Common myeloid progenitor, CD34-positive (primary cell): ENCODE measurements at regions not wholly inside any gene's neighbourhood (a gene's known extent, or its start where the extent isn't known, plus 50 kb on each side); places are given as distances from the start of the nearest gene placed in this dataset.
A peak's percentile ranks its signal among the peaks of the same experiment; 100 is the strongest.

Source experiments
- CTCF ChIA-PET: fragments of 350-600 bp; sonication (Branson Sonifier 250); formaldehyde crosslinking; loops from one replicate; lab custom pipeline; 2021; ENCODE audit warnings: antibody characterized with exemption; lab: Charles Lee
- POLR2A ChIA-PET: fragments of 350-600 bp; sonication (Branson Sonifier 250); formaldehyde crosslinking; loops from one replicate; lab custom pipeline; 2021; ENCODE audit warnings: antibody characterized with exemption; lab: Charles Lee
- DNase-seq, 3 donors: peaks; one replicate each; pipeline versions ENCODE4 v3.0.0 to v3.0.0-alpha.2; 2013
- H3K27ac ChIP-seq, 2 experiments: 1 replicate in 1 of 2; 2 replicates in 1 of 2; pipeline ENCODE4 v1.7.0; 2013; ENCODE audit warnings: inconsistent platforms in 2 of 2, low read length in 2 of 2, mild to moderate bottlenecking in 2 of 2, low read depth in 1 of 2, moderate library complexity in 1 of 2; ENCODE audit not compliant: severe bottlenecking in 2 of 2, insufficient read depth in 1 of 2, poor library complexity in 1 of 2
- H3K27me3 ChIP-seq, 5 experiments: replicated peaks in 2 of 5; 1 replicate in 3 of 5; 2 replicates in 2 of 5; pipeline versions ENCODE4 v1.6.1 to v1.7.0; 2013; ENCODE audit warnings: low read length in 4 of 5, mild to moderate bottlenecking in 2 of 5, moderate library complexity in 2 of 5, inconsistent platforms in 1 of 5; ENCODE audit not compliant: insufficient read depth in 5 of 5, control insufficient read depth in 4 of 5
- H3K36me3 ChIP-seq, 4 experiments: 1 replicate in 2 of 4; 2 replicates in 2 of 4; pipeline versions ENCODE4 v1.6.1 to v1.7.0; 2013; ENCODE audit warnings: low read length in 3 of 4, control low read depth in 1 of 4, mild to moderate bottlenecking in 1 of 4; ENCODE audit not compliant: control insufficient read depth in 4 of 4, insufficient read depth in 4 of 4
- H3K4me1 ChIP-seq, 4 experiments: 1 replicate in 3 of 4; 2 replicates in 1 of 4; pipeline versions ENCODE4 v1.6.1 to v1.7.1; 2013; ENCODE audit warnings: low read length in 3 of 4, mild to moderate bottlenecking in 3 of 4, control low read depth in 1 of 4, inconsistent platforms in 1 of 4, moderate library complexity in 1 of 4; ENCODE audit not compliant: control insufficient read depth in 4 of 4, insufficient read depth in 4 of 4; ENCODE audit errors: control extremely low read depth in 1 of 4
- H3K4me3 ChIP-seq, 7 experiments: 1 replicate in 4 of 7; 2 replicates in 3 of 7; pipeline versions ENCODE4 v1.5.1 to v1.7.0; 2013; ENCODE audit warnings: mild to moderate bottlenecking in 7 of 7, low read length in 6 of 7, moderate library complexity in 6 of 7, inconsistent platforms in 2 of 7, low read depth in 2 of 7, control low read depth in 1 of 7; ENCODE audit not compliant: insufficient read depth in 4 of 7, control insufficient read depth in 1 of 7; ENCODE audit errors: extremely low read depth in 1 of 7
- H3K9me3 ChIP-seq, 5 experiments: 1 replicate in 4 of 5; 2 replicates in 1 of 5; pipeline versions ENCODE4 v1.6.1 to v1.7.1; 2013; ENCODE audit warnings: low read length in 4 of 5, mild to moderate bottlenecking in 2 of 5, inconsistent platforms in 1 of 5, low read depth in 1 of 5, moderate library complexity in 1 of 5; ENCODE audit not compliant: control insufficient read depth in 4 of 5, insufficient read depth in 2 of 5; ENCODE audit errors: control extremely low read depth in 1 of 5
- WGBS: methylation state at CpG from one replicate; pipeline ENCODE4 v1.1.5; 2013; ENCODE audit not compliant: insufficient coverage; 5-methylcytosine and 5-hydroxymethylcytosine counted together

- 54% methylated on average over 2 of the region's 3 CpGs for WGBS
- Histone ChIP-seq H3K4me3 (peak overlapping the region in 3 of 7 experiments; percentile 19 to 54 (median 32)), H3K36me3 (no peaks in the 10 kb centered on the region), H3K4me1 (peaks cover 15 to 52% (median 40%) of the 10 kb centered on the region in 4 experiments), H3K27me3 (no peaks in the 10 kb centered on the region), H3K27ac (peak overlapping the region in 1 of 2 experiments; percentile 30), H3K9me3 (no peaks in the 10 kb centered on the region)
- POLR2A ChIA-PET, result interaction anchor here (1.4 kb wide), 1 partner anchor 19 kb away, joined by 6 read pairs; no protein-coding TSS in a partner anchor
- DNase-seq, result no peak
- CTCF ChIA-PET, result interaction anchor here (0.8 to 18.9 kb wide), 23 partner anchors 9 to 370 kb away, joined by 3 to 213 read pairs (median 5); partner anchors contain the start of gene DPH5
Observed at GRCh38 chr1:101290922-101291561, 54.2 kb downstream of the S1PR1 start.

GRCh38 chr1:101291562-101292380, 55.0 kb downstream of the S1PR1 start:
- ChIA-PET CTCF (interaction anchor here (0.9 to 18.9 kb wide), 10 partner anchors 9 to 371 kb away, joined by 3 to 213 read pairs (median 6); no protein-coding TSS in a partner anchor), POLR2A (interaction anchor here (1.4 kb wide), 1 partner anchor 19 kb away, joined by 6 read pairs; no protein-coding TSS in a partner anchor)
- 33% methylated on average over 3 of the region's 4 CpGs for WGBS
- peak; percentile 71 to 91 (median 90) for DNase-seq
- no peaks in the 10 kb centered on the region for H3K27me3 ChIP-seq
- H3K27ac ChIP-seq, result peak overlapping the region in 1 of 2 experiments; percentile 30
- H3K4me1 ChIP-seq, result peaks cover 15 to 52% (median 40%) of the 10 kb centered on the region in 4 experiments
- H3K9me3 ChIP-seq, result no peaks in the 10 kb centered on the region
- peak overlapping the region in 4 of 7 experiments; percentile 17 to 54 (median 35) for H3K4me3 ChIP-seq
- H3K36me3 ChIP-seq, result no peaks in the 10 kb centered on the region

GRCh38 chr1:101293461-101294051, 56.7 kb downstream of the S1PR1 start:
- no peaks in the 10 kb centered on the region for H3K36me3 ChIP-seq
- peak; percentile 55 to 83 (median 82) for DNase-seq
- H3K27ac ChIP-seq, result no peak overlapping the region
- peaks cover 18 to 47% (median 44%) of the 10 kb centered on the region in 4 experiments for H3K4me1 ChIP-seq
- ChIA-PET CTCF (interaction anchor here (0.9 to 18.9 kb wide), 6 partner anchors 9 to 183 kb away, joined by 3 to 213 read pairs (median 6); no protein-coding TSS in a partner anchor), POLR2A (interaction anchor here (0.5 kb wide), 1 partner anchor 73 kb away, joined by 3 read pairs; no protein-coding TSS in a partner anchor)
- no peaks in the 10 kb centered on the region for H3K9me3 ChIP-seq
- 67% methylated on average over 4 of the region's 4 CpGs for WGBS
- H3K27me3 ChIP-seq, result no peaks in the 10 kb centered on the region
- H3K4me3 ChIP-seq, result no peak overlapping the region

- CTCF ChIA-PET, result interaction anchor here (6.4 to 18.9 kb wide), 2 partner anchors 15 to 52 kb away, joined by 25 to 213 read pairs; no protein-coding TSS in a partner anchor
- Histone ChIP-seq H3K27me3 (no peaks in the 10 kb centered on the region), H3K27ac (no peak overlapping the region), H3K4me3 (no peak overlapping the region), H3K4me1 (peaks cover 20 to 55% (median 46%) of the 10 kb centered on the region in 4 experiments), H3K9me3 (no peaks in the 10 kb centered on the region), H3K36me3 (no peaks in the 10 kb centered on the region)
- DNase-seq, result no peak
- WGBS, result 72% methylated on average over 3 of the region's 4 CpGs
- POLR2A ChIA-PET, result no interaction called here
Observed at GRCh38 chr1:101295209-101295608, 58.4 kb downstream of the S1PR1 start.

GRCh38 chr1:101298663-101299062, 61.8 kb downstream of the S1PR1 start:
- POLR2A ChIA-PET, result interaction anchor here (2.5 kb wide), 1 partner anchor 11 kb away, joined by 11 read pairs; no protein-coding TSS in a partner anchor
- no peaks in the 10 kb centered on the region for H3K27me3 ChIP-seq
- WGBS, result 13% methylated on average over 1 of the region's 3 CpGs
- H3K27ac ChIP-seq, result peak overlapping the region in 1 of 2 experiments; percentile 66
- CTCF ChIA-PET, result interaction anchor here (1.0 to 6.5 kb wide), 7 partner anchors 8 to 380 kb away, joined by 3 to 29 read pairs (median 6); no protein-coding TSS in a partner anchor
- no peaks in the 10 kb centered on the region for H3K36me3 ChIP-seq
- H3K9me3 ChIP-seq, result no peaks in the 10 kb centered on the region
- H3K4me1 ChIP-seq, result peaks cover 5 to 26% (median 14%) of the 10 kb centered on the region in 4 experiments
- DNase-seq, result peak; percentile 88 to 95 (median 92)
- no peak overlapping the region for H3K4me3 ChIP-seq

GRCh38 chr1:101299141-101299540, 62.3 kb downstream of the S1PR1 start:
- H3K9me3 ChIP-seq, result no peaks in the 10 kb centered on the region
- no peaks in the 10 kb centered on the region for H3K36me3 ChIP-seq
- no peaks in the 10 kb centered on the region for H3K27me3 ChIP-seq
- POLR2A ChIA-PET, result interaction anchor here (2.5 kb wide), 1 partner anchor 10 kb away, joined by 11 read pairs; no protein-coding TSS in a partner anchor
- CTCF ChIA-PET, result interaction anchor here (1.4 to 6.5 kb wide), 6 partner anchors 8 to 61 kb away, joined by 4 to 29 read pairs (median 14); no protein-coding TSS in a partner anchor
- H3K4me1 ChIP-seq, result peaks cover 1 to 25% (median 13%) of the 10 kb centered on the region in 4 experiments
- peak in 2 of 3 donors; percentile 48 to 62 for DNase-seq
- no peak overlapping the region for H3K4me3 ChIP-seq
- peak overlapping the region; percentile 22 to 66 for H3K27ac ChIP-seq
- WGBS, result 63% methylated on average over 2 of the region's 4 CpGs
